Adrenal gland (tissue), 9 donors: ENCODE measurements at regions not wholly inside any gene's neighbourhood (a gene's known extent, or its start where the extent isn't known, plus 50 kb on each side); places are given as distances from the start of the nearest gene placed in this dataset.

ENCODE experiments used
- DNase-seq, 7 donors: peaks; one replicate each; pipeline ENCODE4 v3.0.0-alpha.2; 2019 to 2020
- H3K27ac ChIP-seq, 5 donors: fragments of 200-600 bp; sonication (generic) in 4 of 5; 1 replicate in 3 of 5; 2 replicates in 2 of 5; pipeline versions ENCODE4 v1.5.1 to v1.8.0; 2016 to 2020; ENCODE audit warnings: mild to moderate bottlenecking in 1 of 5
- H3K27me3 ChIP-seq: fragments of 200-600 bp; 2 replicates; pipeline ENCODE4 v1.8.0; 2021
- H3K36me3 ChIP-seq, 2 donors: fragments of 200-600 bp; replicated peaks in 1 of 2; 1 replicate in 1 of 2; 2 replicates in 1 of 2; pipeline versions ENCODE4 v1.5.1 to v1.8.0; 2018 to 2022
- H3K4me1 ChIP-seq, 2 donors: fragments of 200-600 bp; replicated peaks in 1 of 2; 1 replicate in 1 of 2; 2 replicates in 1 of 2; pipeline versions ENCODE4 v1.5.1 to v1.8.0; 2018 to 2021
- H3K4me3 ChIP-seq, 4 donors: fragments of 200-600 bp; sonication (generic) in 3 of 4; one replicate each; pipeline ENCODE4 v1.5.1; 2016 to 2018
- H3K9me3 ChIP-seq, 3 donors: fragments of 200-600 bp; sonication (generic) in 1 of 3; replicated peaks in 1 of 3; 1 replicate in 2 of 3; 2 replicates in 1 of 3; pipeline versions ENCODE4 v1.5.1 to v1.8.0; 2016 to 2021
- POLR2A ChIP-seq, 2 donors: fragments of 450-650 bp; IDR thresholded peaks; one replicate each; pipeline ENCODE4 v1.6.1; 2017; ENCODE audit warnings: antibody characterized with exemption in 2 of 2, mild to moderate bottlenecking in 2 of 2, moderate library complexity in 1 of 2
- WGBS, 4 donors: extraction: QIAGEN DNeasy Blood & Tissue Kit in 2 of 4; methylation state at CpG; one replicate each; pipeline versions ENCODE4 v1.1.5 to v1.1.7; 2013 to 2017; 5-methylcytosine and 5-hydroxymethylcytosine counted together
- intact Hi-C, 2 donors: fragments of 100-400 bp; cut with DNase I; formaldehyde crosslinking; loops; one replicate each; pipeline versions ENCODE4 v1.14.1 to v1.15.0; 2022 to 2023
- TF ChIP-seq, protein P1 (sequence below), 6 experiments: fragments of 450-650 bp in 4 of 6; fragments of 200-600 bp in 2 of 6; sonication (generic) in 1 of 6; IDR thresholded peaks; 1 replicate in 5 of 6; 2 replicates in 1 of 6; pipeline versions ENCODE4 v1.5.1 to v1.8.0; 2016 to 2021; ENCODE audit warnings: antibody characterized with exemption in 6 of 6, mild to moderate bottlenecking in 2 of 6, moderate library complexity in 1 of 6
- donor health status: healthy with polysubstance abuse.
- donor health status: Bipolar disorder and iron deficiency.
- donor health status: DM: yes; HTN: yes; CAD: no.
- donor health status: DM: no; HTN: no; CAD: no.
- donor health status: DM: no; HTN: no; CAD: no.

DNA sequence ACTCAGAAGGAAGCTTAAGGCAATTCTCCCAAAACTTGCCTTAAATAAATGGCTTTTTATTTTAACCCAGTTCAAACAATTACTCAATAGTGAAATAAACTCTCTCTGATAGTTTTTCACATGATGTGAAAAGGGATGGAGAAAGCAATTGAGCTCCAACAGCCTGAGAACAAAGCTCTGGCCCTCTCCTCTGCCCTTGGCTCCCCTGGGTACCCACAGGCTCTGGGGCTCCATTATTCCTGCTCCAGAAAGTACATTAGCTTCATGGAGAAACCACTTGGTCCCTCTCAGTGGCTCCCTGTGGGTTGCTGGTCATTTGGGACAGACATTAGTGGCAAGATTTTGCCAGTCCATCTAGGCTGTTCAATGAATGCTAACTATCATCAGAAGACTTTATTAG lies 242.8 kb downstream of the ATP23 start:
- Histone ChIP-seq H3K9me3 (no peaks in the 10 kb centered on the region), H3K27ac (no peak overlapping the region), H3K4me1 (no peaks in the 10 kb centered on the region), H3K36me3 (no peaks in the 10 kb centered on the region), H3K27me3 (no peaks in the 10 kb centered on the region), H3K4me3 (no peak overlapping the region)
- intact Hi-C loops = no loop called here
- TF ChIP-seq POLR2A (IDR thresholded peaks at IDR 0.05) = no peak
- TF ChIP-seq, protein P1, sequence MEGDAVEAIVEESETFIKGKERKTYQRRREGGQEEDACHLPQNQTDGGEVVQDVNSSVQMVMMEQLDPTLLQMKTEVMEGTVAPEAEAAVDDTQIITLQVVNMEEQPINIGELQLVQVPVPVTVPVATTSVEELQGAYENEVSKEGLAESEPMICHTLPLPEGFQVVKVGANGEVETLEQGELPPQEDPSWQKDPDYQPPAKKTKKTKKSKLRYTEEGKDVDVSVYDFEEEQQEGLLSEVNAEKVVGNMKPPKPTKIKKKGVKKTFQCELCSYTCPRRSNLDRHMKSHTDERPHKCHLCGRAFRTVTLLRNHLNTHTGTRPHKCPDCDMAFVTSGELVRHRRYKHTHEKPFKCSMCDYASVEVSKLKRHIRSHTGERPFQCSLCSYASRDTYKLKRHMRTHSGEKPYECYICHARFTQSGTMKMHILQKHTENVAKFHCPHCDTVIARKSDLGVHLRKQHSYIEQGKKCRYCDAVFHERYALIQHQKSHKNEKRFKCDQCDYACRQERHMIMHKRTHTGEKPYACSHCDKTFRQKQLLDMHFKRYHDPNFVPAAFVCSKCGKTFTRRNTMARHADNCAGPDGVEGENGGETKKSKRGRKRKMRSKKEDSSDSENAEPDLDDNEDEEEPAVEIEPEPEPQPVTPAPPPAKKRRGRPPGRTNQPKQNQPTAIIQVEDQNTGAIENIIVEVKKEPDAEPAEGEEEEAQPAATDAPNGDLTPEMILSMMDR (IDR thresholded peaks at IDR 0.05) = no peak
- no peak for DNase-seq

DNA sequence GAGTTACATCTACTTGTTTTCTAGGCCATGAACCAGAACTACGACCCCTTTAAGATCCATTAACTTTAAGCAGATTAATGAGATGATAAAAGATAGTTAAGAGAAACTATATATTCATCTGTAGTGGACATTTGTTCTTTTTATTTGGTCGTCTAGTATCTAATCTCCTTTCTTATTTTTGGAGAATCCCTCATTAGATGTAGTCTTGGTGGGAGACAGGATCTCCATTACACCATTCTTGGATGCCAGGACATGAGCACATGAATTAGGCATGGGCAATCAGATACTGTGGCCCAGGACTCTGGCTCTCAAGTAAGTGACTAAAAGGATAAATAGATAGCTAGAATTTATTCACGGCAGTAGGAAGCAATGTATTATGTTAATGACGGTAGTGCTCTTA lies 245.0 kb downstream of the ATP23 start:
- intact Hi-C loops = no loop called here
- H3K9me3 ChIP-seq = no peaks in the 10 kb centered on the region
- no peaks in the 10 kb centered on the region for H3K4me1 ChIP-seq
- H3K36me3 ChIP-seq = no peaks in the 10 kb centered on the region
- WGBS, 4 donors = 67 to 85% (median 84%) methylated on average over 4 of the region's 4 CpGs
- TF ChIP-seq, protein P1 (IDR thresholded peaks at IDR 0.05) = no peak
- TF ChIP-seq POLR2A (IDR thresholded peaks at IDR 0.05) = no peak
- H3K27me3 ChIP-seq = no peaks in the 10 kb centered on the region
- no peak for DNase-seq
- H3K27ac ChIP-seq = no peak overlapping the region
- H3K4me3 ChIP-seq = no peak overlapping the region

DNA sequence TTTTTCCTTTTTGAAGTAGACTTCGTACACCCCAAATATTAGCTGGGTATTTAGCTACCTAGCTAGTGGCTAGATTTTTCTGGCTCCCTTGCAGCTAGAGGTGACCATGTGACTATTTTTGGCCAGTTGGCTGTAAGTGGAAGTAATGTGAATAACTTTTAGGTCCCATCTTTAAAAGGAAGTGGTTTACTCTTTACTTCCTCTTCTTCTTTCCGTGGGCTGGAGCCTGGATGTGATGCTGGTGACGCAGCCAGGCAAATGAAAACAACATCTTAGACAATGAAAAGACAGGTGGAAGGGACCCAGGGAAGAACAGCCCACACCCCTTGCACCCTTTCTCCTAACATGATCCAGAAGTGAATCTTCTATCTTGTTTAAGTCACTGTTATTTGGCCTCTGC lies 245.5 kb downstream of the ATP23 start:
- no peaks in the 10 kb centered on the region for H3K9me3 ChIP-seq
- intact Hi-C loops = no loop called here
- DNase-seq = no peak
- WGBS, 4 donors = 69 to 82% (median 76%) methylated on average over 3 of the region's 3 CpGs
- no peaks in the 10 kb centered on the region for H3K36me3 ChIP-seq
- no peaks in the 10 kb centered on the region for H3K4me1 ChIP-seq
- no peak for TF ChIP-seq POLR2A (IDR thresholded peaks at IDR 0.05)
- TF ChIP-seq, protein P1 (IDR thresholded peaks at IDR 0.05) = no peak
- H3K4me3 ChIP-seq = no peak overlapping the region
- H3K27me3 ChIP-seq = no peaks in the 10 kb centered on the region
- no peak overlapping the region for H3K27ac ChIP-seq

DNA sequence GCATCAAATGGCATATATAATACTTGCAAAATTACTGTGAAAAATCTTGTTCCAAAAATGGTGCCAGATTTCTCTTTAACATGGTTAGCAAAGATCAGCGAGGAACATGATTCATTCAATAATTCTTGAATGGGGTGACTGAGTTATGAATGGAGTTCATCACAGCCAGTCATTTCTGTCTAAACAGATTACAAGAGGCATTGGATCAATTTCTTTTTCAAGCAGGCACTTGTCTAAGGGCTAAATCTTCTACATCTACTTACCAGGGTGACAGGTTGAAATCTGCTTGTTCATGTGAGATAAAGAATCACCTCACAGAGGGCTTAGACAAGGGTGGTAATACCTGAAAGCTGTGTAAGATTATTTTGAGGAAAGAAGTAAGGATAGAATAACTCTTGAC lies 247.7 kb downstream of the ATP23 start:
- no peaks in the 10 kb centered on the region for H3K9me3 ChIP-seq
- H3K27ac ChIP-seq = no peak overlapping the region
- H3K27me3 ChIP-seq = no peaks in the 10 kb centered on the region
- no peak overlapping the region for H3K4me3 ChIP-seq
- H3K36me3 ChIP-seq = no peaks in the 10 kb centered on the region
- 86 to 100% (median 91%) methylated on average over 1 of the region's 1 CpG for WGBS, 4 donors
- intact Hi-C loops = no loop called here
- no peaks in the 10 kb centered on the region for H3K4me1 ChIP-seq
- DNase-seq = no peak
- TF ChIP-seq, protein P1 (IDR thresholded peaks at IDR 0.05) = no peak
- TF ChIP-seq POLR2A (IDR thresholded peaks at IDR 0.05) = no peak
